Activated T-cell treated with anti-CD3 and anti-CD28 coated beads, Interleukin-2, amount 50 U/mL, for 48 hours (primary cell): ENCODE measurements at regions not wholly inside any gene's neighbourhood (a gene's known extent, or its start where the extent isn't known, plus 50 kb on each side); places are given as distances from the start of the nearest gene placed in this dataset.

Experiments
- DNase-seq, 2 experiments: peaks; one replicate each; pipeline ENCODE4 v3.0.0-alpha.2; 2020

DNA sequence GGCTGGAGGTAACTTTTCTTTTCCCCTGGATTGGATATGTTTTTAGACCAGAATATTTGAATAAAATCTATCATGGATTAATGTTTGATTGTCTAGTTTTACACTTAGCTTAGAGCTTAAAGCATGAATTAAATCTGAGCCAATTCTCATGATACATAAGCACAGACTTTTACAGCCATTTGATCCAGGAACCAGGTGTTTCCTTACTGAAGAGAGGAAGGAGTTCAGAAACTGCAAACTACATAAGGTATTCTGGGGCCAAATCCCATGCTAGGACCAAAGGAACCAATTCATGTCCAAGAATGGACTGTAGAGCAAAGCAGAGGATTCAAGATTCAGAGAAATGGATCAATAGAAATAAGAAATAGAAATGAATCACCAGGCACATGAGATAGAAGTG, 360.4 kb upstream of the ZNF608 start:
- DNase-seq: no peak

DNA sequence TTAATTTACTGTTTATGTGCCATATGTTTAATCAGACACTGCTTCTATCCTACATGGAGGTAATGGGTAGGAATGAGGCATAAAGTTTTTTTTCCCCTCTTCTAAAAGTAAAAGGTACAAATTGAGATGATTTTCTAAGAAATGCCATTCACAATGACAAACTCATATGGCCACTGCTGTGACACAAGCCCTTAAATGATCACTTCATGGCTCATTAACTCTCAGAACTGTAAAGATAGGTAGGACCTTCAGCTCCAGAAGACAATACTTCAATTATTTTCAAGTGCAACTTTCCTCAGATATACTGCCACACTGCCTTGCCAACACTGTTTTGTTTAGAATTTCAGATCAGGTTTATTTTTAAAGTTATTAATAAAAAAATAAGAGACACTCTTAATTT, 362.9 kb upstream of the ZNF608 start:
- no peak for DNase-seq

DNA sequence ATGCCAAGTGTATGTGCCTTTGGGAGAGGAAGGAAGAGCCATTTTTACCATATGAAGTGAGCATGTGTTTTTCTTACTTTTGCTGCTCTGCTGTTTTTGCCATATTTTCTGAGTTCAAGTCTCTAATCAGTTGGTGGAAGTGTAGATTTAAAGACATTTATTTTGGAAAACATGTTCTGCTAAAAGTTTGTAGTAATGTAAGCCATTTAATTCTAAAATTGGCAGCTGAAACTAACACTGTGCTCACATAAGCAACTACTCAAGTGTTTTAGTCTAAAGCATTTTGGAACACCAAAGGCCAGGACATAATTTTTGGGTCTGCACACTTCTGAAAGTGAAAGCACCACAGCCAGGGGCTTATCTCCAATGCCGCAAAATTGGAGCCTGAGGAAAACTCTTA, 363.4 kb upstream of the ZNF608 start:
- DNase-seq: no peak

DNA sequence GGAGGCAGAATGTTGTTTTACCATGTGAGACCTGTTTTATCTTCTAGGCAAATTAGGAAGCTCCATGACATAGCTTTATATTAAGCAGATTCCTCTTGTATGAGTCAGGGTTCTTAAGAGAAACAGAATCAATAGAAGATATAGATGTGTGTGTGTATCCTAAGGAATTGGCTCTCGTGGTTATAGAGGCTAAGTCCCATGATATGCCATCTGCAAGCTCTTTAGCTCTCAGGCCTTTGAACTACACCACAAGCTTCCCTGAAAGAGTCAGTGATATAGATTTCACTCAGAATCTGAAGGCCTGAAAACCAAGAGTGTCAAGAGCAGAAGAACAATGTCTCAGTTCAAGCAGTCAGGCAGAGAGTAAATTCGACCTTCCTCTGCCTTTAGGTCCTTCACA, 365.8 kb upstream of the ZNF608 start:
- DNase-seq: no peak

DNA sequence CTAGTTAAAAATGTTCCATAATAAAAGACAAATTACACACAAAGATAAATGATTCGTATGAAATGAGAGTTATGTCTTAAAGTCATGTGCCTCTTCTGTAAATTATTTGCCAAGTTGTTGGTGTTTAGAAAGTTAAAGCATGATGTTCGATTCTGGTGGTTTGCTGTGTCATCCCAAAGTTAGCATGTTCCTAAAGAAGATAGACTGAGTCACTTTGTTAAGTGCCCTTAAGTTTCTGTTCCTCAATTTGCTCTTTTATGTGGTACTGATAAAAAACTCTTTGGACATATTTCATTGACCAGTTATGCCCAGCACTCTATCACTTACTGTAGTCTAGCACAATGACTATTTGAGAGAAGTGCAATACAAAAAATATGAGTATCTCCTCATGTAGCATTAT, 366.9 kb upstream of the ZNF608 start:
- no peak for DNase-seq

DNA sequence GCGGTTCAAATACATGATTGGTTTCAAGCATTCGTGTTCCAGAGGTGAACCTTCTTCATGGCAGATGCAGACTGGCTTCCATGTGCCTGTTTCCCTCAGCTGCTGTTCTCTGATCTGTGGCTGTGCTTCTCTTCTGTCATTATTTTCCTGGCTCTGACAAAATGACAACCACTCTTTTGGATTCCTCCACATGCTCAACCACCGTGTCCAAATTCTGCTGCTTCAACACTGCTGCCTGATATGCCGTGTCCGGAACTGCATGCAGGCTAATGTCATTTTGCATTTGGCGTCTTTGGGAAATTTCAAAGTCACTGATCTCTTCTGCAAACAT, 368.7 kb upstream of the ZNF608 start:
- DNase-seq: no peak

DNA sequence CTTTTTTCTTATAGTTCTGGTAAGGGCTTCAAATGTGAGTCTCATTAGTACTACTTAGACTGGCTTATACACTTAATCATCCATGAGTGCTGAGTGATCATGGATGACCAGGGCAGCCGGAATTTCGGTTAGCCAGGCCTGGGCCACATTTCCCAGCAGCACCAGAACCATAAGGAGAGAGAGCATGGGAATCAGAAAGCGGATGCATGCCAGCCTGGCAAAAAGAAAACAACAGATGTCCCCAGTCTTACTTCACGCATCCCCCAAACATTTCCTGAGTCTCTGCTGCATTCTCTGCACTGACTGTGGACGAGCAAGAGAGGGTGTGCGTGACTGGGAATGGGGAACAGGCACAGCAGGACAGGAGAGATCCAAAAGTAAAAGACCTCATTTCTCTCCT, 371.1 kb upstream of the ZNF608 start:
- no peak for DNase-seq

DNA sequence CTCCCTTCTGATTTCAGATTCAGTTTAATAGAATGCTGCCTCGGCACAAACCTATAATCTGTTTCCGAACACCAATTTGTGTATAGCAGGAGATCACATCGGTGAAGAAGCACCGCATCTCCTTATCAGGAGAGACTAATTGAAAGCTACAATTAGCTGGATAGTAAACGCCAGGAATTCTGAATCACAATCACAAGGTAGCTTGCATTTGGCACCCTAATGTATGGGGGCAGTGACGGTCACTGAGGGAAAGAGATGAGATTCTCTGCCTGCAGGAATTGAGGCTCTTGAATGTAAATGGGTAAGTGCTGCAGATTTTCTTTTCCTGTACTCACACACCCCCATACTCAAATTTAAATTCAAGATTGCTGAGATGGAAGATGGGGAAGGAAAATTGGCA, 373.6 kb upstream of the ZNF608 start:
- DNase-seq: no peak

DNA sequence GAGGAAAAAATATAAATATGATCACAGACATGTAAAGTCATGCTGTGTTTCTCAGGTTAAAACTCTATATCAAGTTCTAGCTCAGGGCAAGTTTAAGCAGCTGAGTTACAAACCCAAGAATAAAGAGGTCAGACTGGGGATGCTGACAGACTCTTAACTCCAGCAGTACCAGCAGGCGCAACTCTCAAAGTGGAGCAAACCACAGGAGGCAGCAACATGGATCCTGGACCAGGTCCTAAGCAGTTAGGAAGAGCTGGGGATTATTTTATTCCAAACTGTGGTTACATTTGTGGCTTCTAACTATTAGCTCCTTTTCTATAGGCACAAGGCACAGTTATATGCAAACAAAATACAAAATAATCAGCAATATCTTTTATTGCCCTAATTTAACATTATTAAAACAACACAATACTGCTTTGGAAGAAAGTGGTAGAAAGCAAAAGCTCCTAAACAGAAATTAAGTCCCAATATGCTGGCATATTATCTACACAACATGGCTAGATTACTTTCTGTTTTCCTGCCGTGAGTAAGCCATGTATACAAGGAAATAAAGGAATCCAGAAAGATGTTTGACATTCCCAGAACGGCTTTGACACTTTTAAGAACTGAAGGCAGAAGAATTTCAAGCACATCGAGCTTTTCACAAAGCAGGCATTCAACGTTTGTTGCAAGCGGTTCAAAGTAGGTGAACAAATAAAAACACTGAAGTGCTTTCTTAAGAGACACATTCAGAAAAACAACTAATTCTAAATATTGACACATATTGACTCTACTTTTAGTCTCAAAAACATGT, 378.8 kb upstream of the ZNF608 start:
- no peak for DNase-seq

DNA sequence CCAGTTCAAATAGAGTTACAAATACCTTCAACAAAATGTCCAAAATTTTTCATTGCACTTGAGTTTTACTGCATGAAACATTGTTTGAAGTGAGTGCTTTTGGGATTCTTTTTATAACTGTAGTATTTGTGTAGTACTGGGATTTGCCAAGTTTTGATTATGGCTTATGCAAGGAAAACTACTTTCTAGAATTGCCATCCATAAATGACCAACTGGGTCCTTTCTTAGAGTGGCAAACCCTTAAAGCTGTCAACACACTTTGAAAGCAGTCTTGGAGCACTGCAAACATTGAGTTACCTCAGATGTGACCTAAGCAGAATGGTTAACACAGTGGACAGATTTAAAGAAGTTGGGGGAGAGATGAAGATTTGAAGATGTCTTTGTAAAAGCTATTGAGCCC, 379.6 kb upstream of the ZNF608 start:
- no peak for DNase-seq

DNA sequence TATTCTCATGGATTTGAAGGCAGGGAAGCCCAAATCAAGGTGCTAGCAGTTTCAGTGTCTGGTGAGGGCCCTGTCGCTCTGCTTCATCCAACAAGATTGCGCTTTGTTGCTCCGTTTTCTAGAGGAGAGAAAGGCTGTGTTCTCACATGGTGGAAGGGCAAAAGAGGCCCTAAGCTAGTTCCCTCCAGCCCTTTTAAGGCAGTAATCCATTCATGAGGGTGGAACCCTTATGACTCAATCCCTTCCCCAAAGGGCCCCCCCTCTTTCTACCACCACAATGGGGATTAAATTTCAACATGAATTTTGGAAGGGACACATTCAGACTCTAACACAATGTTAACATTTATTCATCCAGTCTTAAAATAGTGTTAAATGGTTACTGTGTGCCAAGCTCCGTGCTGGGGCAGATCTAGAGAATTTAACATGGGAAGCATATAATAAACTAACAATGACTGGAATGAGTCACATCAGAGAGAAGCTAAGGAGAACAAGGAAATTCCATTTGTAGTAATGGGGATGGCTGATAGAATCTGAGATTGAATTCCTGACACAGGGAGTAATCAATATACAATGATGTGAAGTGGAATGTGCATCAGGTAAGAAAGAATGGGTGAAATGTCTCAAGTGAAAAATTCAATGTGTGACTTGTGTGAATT, 382.8 kb upstream of the ZNF608 start:
- DNase-seq: no peak

DNA sequence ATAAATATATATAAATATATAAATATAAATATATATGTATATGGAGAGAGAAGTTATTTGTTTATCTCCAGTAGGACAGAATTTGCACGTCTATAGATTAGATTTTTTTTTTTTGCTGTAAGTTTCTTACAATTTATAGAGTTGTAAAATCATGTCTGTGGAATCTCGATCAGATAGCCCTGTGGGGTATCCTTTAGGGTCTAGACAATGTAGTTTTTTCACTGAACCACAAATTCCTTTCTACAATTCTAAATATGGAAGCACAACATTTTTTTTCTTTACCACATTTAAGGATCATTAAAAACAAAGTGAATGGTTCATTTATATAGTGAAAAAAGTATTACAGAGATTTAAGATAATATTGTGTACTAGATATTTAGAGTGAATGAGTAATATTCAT, 384.2 kb upstream of the ZNF608 start:
- no peak for DNase-seq

DNA sequence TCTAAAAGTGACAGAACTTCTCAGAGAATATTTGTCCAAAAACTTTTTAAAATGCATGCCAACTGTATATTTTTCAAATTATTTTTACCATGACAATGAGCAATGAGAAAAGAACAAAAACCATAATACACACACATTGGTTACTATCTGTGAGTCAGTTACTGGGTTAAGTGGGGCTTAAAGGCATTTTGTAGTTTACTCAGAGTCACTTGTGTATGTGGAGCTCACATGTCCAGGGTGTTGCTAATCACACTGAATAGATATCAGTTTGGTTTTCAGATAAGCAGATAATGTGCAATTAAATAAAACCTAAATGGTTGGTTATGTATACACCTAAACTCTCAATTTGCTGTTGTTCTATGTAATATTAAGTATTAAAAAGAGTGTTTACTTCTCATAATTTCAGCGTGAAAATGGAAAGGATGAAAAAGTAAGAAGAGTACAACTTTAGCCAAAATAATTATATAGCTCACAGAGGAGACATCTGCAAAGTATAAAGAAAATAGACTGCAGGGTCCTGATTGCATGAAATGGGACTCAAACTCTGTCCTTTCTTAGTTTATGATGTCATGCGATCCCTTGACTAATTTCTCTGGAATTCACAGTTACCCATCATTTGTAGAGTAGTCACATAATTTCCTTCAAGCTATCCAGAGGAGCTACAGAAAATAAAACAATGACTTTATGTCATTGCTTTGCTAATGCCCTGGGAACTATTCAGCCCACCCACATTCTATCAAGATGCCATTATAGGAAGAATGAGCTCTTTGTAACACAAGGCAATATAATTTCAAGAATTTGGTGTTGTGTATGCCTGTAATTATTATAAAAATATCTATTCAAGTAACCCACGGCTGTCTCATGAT, 388.0 kb upstream of the ZNF608 start:
- DNase-seq: no peak

DNA sequence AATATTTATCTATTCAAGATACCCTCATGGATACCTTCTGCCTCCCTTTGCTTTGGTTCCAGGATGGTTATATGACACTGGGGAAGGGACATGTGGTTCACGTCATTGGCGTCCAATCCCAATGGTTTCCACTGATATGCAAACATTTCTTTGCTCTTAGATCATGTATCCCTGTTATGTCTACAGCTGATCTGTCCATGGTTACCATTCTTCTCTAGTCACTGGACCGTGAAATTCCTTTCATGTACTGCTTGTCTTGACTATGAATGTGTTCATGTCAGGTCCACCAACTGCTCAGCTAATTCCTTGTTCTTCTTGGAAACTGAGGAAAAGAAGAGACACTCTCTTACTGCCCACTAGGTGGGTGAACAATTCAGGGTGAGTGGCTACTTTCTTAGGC, 391.1 kb upstream of the ZNF608 start:
- DNase-seq: no peak

DNA sequence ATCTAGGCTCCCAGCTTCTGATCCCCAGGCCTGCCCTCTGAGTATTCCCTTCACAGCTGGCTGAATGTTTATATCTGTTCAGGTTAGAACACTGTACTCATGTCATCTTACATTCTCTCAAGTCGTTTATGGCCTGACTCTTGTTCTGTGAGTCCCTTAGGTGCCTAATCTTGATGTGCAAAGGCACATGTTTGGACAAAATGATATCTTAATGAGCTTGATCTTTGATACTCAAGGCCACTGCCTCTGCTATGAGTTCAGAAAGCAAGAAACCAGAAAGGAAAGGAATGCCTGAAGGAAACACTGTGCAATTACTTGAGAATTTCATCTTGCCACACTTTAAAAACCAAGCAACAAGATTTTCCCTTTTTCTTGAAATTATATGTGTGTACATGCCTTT, 391.8 kb upstream of the ZNF608 start:
- no peak for DNase-seq

DNA sequence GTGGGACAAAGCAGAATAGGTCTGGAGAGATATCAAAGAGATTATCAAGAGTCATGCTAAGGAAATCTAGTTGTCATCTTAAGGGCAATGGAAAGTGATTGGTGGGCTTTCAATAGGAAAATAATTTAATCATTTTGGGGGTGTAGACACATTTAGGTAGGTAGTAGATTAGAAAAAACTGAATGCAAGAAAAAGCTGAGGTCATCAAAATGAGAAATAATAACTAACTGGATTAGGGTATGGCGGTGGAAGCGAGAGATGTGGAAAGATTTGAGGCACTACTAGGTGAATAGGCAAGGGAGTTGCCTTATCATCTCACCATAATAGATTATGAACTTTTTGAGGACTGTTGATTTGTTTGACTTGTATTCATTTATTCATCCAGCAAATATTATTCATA, 393.2 kb upstream of the ZNF608 start:
- no peak for DNase-seq

DNA sequence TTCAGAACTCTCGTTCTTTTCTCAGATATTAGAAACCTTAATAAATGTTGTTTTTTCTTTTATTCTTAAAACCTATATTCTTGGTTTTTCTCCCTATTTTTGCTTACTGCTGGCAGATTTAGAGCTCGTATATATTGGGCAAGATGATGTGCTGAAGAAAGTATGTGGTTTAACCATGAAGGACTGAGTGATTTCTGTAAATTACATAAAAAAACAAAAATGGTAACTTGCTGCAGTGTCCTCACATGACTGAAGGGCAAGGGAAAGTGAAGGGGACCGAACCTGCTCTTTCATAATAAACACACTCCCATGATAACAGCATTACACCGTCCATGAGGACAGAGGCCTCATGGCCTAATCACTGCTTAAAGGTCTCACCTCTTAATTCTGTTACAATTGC, 393.8 kb upstream of the ZNF608 start:
- no peak for DNase-seq

DNA sequence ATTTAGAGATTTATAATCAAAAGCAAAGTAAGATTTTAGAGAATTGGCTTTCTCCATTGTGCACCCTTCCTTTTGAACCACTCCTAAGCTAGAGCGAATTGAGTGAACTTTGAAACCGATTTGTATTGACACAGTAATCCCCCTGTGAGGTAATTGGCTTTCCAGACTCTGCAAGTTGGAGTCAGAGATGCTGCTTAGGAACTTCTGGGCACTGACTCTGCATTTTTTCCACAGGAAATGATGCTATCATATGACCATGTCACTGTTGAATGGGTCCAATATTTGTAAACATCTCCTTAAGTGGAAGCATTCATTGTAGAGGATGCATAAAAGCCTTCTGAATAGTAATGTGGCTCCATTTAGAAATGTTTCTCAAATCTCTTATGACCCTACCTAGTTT, 394.4 kb upstream of the ZNF608 start:
- DNase-seq: no peak

DNA sequence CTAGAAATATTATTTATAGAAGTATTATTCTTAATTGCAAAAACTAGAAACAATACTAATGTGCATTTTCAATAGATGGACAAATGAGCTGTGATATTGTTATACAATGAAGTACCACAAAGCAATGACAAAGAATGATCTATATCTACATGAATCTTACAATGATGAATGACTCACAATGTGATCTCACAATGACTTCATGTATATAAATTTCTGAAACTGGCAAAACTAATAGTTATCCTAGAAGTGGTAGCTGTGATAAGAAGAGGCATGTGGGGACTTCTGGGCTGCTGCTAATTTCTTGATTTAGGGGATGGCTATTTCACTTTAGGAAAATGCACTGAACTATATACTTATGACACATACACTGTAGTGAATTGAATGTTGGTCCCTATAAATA, 396.0 kb upstream of the ZNF608 start:
- no peak for DNase-seq

DNA sequence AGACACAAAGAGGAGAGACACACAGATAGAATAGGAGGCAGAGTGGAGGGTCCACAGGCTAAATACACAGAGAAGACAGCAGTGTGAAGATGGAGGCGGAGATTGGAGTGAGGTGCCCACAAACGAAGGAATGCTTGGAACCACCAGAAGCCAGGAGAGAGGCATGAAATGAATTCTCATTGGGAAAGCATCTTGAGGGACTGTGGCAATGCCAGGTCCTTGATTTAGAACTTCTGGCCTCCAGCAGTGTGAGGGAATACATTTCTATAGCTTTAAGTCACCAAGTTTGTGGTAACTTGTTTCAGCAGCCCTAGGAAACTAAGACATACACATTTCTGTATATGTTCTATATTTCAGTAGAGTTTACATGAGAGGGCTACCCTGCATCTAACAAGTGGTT, 396.6 kb upstream of the ZNF608 start:
- DNase-seq: no peak

DNA sequence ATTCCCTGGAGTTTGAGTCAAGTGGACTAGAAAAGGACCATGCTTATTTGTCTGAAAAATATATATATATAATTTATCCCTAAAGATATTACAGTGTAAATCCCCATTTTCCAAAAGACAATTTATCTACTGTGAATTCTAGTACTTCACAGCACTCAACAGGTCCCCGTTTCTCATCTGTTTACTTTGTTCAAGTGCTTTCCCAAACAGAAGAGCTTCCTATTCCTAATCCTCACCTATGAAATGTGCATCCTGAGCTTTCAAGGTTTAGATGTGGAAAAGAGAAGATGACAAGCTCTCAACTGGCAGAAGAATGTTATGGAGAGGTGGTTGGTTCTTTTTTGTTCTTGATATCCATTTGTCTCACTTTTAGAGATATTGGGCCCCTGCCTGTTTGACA, 401.6 kb upstream of the ZNF608 start:
- DNase-seq: no peak

DNA sequence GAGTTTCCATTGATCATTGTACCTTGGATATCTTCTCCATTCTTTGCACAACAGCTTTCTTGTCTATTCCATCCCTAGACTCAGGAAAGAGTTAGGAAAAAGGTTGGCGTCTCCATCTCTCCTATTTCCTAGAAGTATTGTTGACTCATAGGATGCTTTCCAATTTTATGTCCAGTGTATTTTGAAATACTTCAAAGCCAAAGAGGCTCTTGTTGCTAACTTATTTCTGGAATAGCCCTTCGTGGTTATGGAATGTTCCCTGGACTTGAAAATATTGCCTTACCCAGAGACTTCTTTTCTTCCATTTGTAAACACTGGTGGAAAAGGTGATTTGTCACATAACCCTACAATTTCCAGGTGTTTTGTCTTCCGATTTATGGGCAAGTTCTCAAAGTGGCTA, 402.3 kb upstream of the ZNF608 start:
- DNase-seq: no peak

DNA sequence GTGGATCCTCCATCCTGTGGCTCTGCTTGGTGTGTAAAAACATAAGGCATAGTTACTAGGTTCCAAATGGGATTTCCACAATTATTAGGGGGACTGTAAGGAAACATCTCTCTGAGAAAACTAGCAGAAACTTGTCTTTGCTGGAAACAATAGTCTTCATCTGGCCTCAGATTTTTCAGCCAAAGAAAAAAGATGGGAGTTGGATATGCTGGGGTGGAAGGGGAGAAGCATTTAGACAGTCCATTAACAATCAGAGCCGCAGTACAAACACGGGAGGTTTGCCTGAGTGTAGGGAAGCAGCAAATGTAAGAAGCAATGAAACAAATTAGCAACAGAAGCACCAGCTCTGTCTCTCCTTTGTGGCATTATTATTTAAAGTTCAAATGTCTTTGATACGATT, 402.7 kb upstream of the ZNF608 start:
- DNase-seq: no peak

DNA sequence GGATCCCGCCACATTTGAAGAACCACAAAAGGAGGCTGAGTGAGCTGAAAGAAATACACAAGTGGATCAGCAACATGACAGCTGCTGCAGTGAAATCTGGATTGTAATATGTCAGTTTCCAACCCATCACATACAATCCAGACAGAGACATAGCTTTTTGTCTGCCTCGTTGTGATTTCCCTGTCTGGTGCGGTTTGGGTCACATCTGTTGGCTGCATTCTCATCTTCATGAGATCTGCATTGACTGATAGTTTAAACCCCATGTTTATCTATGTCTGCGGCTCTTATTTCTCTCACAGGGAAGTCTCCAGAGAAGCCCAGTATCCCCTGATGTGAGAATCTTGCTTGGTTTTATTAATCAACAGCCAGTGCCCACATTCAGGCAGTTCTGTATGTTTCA, 403.1 kb upstream of the ZNF608 start:
- DNase-seq: no peak
